HUES48 (cell line): ENCODE measurements at regions not wholly inside any gene's neighbourhood (a gene's known extent, or its start where the extent isn't known, plus 50 kb on each side); places are given as distances from the start of the nearest gene placed in this dataset.
"Not testable (repeated sequence)": the region's sequence is repeated elsewhere in the genome, so short reads cannot be mapped to it uniquely, and the experiment has no call there.

Experiments
- H3K27ac ChIP-seq: one replicate; pipeline ENCODE4 v1.7.0; 2013; ENCODE audit warnings: low read depth, low read length, inconsistent platforms
- H3K27me3 ChIP-seq: 2 replicates; pipeline ENCODE4 v1.6.1; 2013; ENCODE audit warnings: mild to moderate bottlenecking, low read length; ENCODE audit not compliant: control insufficient read depth, insufficient read depth
- H3K36me3 ChIP-seq: 2 replicates; pipeline ENCODE4 v1.6.1; 2013; ENCODE audit warnings: low read length; ENCODE audit not compliant: control insufficient read depth, insufficient read depth
- H3K4me1 ChIP-seq: 2 replicates; pipeline ENCODE4 v1.6.1; 2013; ENCODE audit warnings: mild to moderate bottlenecking, low read length; ENCODE audit not compliant: control insufficient read depth, insufficient read depth
- H3K4me3 ChIP-seq: 2 replicates; pipeline ENCODE4 v1.5.1; 2013; ENCODE audit warnings: mild to moderate bottlenecking, low read depth, low read length
- H3K9ac ChIP-seq: 2 replicates; pipeline ENCODE4 v1.6.1; 2013; ENCODE audit warnings: mild to moderate bottlenecking, low read depth, low read length, moderate library complexity
- H3K9me3 ChIP-seq: 2 replicates; pipeline ENCODE4 v1.6.1; 2013; ENCODE audit warnings: low read length; ENCODE audit not compliant: control insufficient read depth, insufficient read depth

GRCh38 chr4:189802884-189803283 is 137.8 kb upstream of the FRG1 start:
- no peak overlapping the region for H3K27ac ChIP-seq
- no peaks in the 10 kb centered on the region for H3K27me3 ChIP-seq
- peaks cover 7% of the 10 kb centered on the region for H3K9me3 ChIP-seq
- H3K4me3 ChIP-seq: no peak overlapping the region
- H3K9ac ChIP-seq: no peak overlapping the region
- H3K36me3 ChIP-seq: no peaks in the 10 kb centered on the region
- no peaks in the 10 kb centered on the region for H3K4me1 ChIP-seq

GRCh38 chr4:189804894-189805293 is 135.8 kb upstream of the FRG1 start:
- Histone ChIP-seq H3K36me3 (no peaks in the 10 kb centered on the region), H3K9ac (no peak overlapping the region), H3K27ac (no peak overlapping the region), H3K27me3 (no peaks in the 10 kb centered on the region), H3K4me1 (no peaks in the 10 kb centered on the region), H3K4me3 (no peak overlapping the region), H3K9me3 (peaks cover 9% of the 10 kb centered on the region)

- no peak overlapping the region for H3K9ac ChIP-seq
- H3K9me3 ChIP-seq: peaks cover 15% of the 10 kb centered on the region
- H3K4me3 ChIP-seq: no peak overlapping the region
- H3K27me3 ChIP-seq: no peaks in the 10 kb centered on the region
- no peaks in the 10 kb centered on the region for H3K4me1 ChIP-seq
- H3K36me3 ChIP-seq: no peaks in the 10 kb centered on the region
- no peak overlapping the region for H3K27ac ChIP-seq
Observed at GRCh38 chr4:189806506-189806905, 134.2 kb upstream of the FRG1 start.

GRCh38 chr4:189807031-189807430 is 133.6 kb upstream of the FRG1 start:
- Histone ChIP-seq H3K27ac (no peak overlapping the region), H3K9me3 (peaks cover 18% of the 10 kb centered on the region), H3K9ac (no peak overlapping the region), H3K27me3 (no peaks in the 10 kb centered on the region), H3K4me1 (no peaks in the 10 kb centered on the region), H3K36me3 (no peaks in the 10 kb centered on the region), H3K4me3 (no peak overlapping the region)

GRCh38 chr4:189809241-189809735 is 131.4 kb upstream of the FRG1 start:
- Histone ChIP-seq H3K9me3 (peaks cover 23% of the 10 kb centered on the region), H3K9ac (no peak overlapping the region), H3K27ac (no peak overlapping the region)

GRCh38 chr4:189809839-189810238 is 130.8 kb upstream of the FRG1 start:
- no peak overlapping the region for H3K9ac ChIP-seq
- H3K4me1 ChIP-seq: no peaks in the 10 kb centered on the region
- H3K27me3 ChIP-seq: no peaks in the 10 kb centered on the region

More at GRCh38 chr4:189809241-189809735, 131.4 kb upstream of the FRG1 start:
- Histone ChIP-seq H3K4me3 (no peak overlapping the region), H3K4me1 (no peaks in the 10 kb centered on the region), H3K36me3 (no peaks in the 10 kb centered on the region), H3K27me3 (no peaks in the 10 kb centered on the region)

GRCh38 chr4:189810318-189811181 is 130.1 kb upstream of the FRG1 start:
- H3K4me3 ChIP-seq, H3K4me1 ChIP-seq, H3K27ac ChIP-seq, H3K36me3 ChIP-seq, H3K27me3 ChIP-seq, H3K9ac ChIP-seq: not testable (repeated sequence)
- H3K9me3 ChIP-seq: peaks cover 23% of the 10 kb centered on the region

More at GRCh38 chr4:189809839-189810238, 130.8 kb upstream of the FRG1 start:
- Histone ChIP-seq H3K9me3 (peaks cover 23% of the 10 kb centered on the region), H3K4me3 (no peak overlapping the region), H3K36me3 (no peaks in the 10 kb centered on the region), H3K27ac (no peak overlapping the region)

GRCh38 chr4:189815404-189816192 is 125.1 kb upstream of the FRG1 start:
- H3K27ac ChIP-seq: no peak overlapping the region
- no peaks in the 10 kb centered on the region for H3K27me3 ChIP-seq
- H3K4me3 ChIP-seq: no peak overlapping the region
- no peak overlapping the region for H3K9ac ChIP-seq
- H3K36me3 ChIP-seq: no peaks in the 10 kb centered on the region
- H3K4me1 ChIP-seq: no peaks in the 10 kb centered on the region
- H3K9me3 ChIP-seq: peaks cover 16% of the 10 kb centered on the region

GRCh38 chr4:189822326-189822725 is 118.3 kb upstream of the FRG1 start:
- Histone ChIP-seq H3K4me3 (no peak overlapping the region), H3K27ac (no peak overlapping the region), H3K9me3 (peaks cover 8% of the 10 kb centered on the region; the same call in 1 of the 2 replicates), H3K27me3 (no peaks in the 10 kb centered on the region), H3K9ac (no peak overlapping the region), H3K4me1 (peaks cover 6% of the 10 kb centered on the region; the same call in 1 of the 2 replicates), H3K36me3 (no peaks in the 10 kb centered on the region)

GRCh38 chr4:189823591-189823990 is 117.1 kb upstream of the FRG1 start:
- Histone ChIP-seq H3K4me1 (peaks cover 6% of the 10 kb centered on the region; the same call in 1 of the 2 replicates), H3K9me3 (peaks cover 11% of the 10 kb centered on the region)

GRCh38 chr4:189825466-189825865 is 115.2 kb upstream of the FRG1 start:
- H3K36me3 ChIP-seq: no peaks in the 10 kb centered on the region
- peaks cover 6% of the 10 kb centered on the region; the same call in 1 of the 2 replicates for H3K4me1 ChIP-seq
- no peak overlapping the region for H3K9ac ChIP-seq
- H3K27ac ChIP-seq: no peak overlapping the region
- H3K4me3 ChIP-seq: no peak overlapping the region
- H3K27me3 ChIP-seq: no peaks in the 10 kb centered on the region
- peaks cover 12% of the 10 kb centered on the region for H3K9me3 ChIP-seq

More at GRCh38 chr4:189823591-189823990, 117.1 kb upstream of the FRG1 start:
- no peak overlapping the region for H3K27ac ChIP-seq
- no peak overlapping the region for H3K4me3 ChIP-seq
- no peak overlapping the region for H3K9ac ChIP-seq
- no peaks in the 10 kb centered on the region for H3K27me3 ChIP-seq
- H3K36me3 ChIP-seq: no peaks in the 10 kb centered on the region
